ENCODE measurements at regions not wholly inside any gene's neighbourhood (a gene's known extent, or its start where the extent isn't known, plus 50 kb on each side); places are given as distances from the start of the nearest gene placed in this dataset.

DNA sequence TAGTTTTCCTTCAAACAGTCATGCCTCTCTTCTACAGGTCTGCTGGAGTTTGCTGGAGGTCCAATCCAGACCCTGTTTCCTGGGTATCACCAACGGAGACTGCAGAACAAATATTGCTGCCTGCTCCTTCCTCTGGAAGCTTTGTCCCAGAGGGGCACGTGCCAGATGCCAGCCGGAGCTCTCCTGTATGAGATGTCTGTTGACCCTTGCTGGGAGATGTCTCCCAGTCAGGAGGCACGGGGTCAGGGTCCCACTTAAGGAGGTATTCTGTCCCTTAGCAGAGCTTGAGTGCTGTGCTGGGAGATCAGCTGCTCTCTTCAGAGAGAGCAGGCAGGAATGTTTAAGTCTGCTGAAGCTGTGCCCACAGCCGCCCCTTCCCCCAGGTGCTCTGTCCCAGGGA is 666.9 kb downstream of the FRK start:
- intact Hi-C loops (cut with micrococcal nuclease) (no loop called here), in situ Hi-C loops (cut with MboI) (no loop called here)
- CTCF ChIA-PET (ENCODE audit: low intra/inter-chr PET ratio) = no interaction called here
- no peak overlapping the region for H2AFZ ChIP-seq (ENCODE audit: low read depth, low read length)
- H4K20me1 ChIP-seq (replicated peaks; ENCODE audit: control insufficient read depth, insufficient read depth, low read length) = no peaks in the 10 kb centered on the region
- POLR2A ChIA-PET = no interaction called here
- WGBS (ENCODE audit: insufficient coverage, low coverage, missing lambda C conversion rate) = 1% methylated on average over 5 of the region's 5 CpGs
- H3K9me3 ChIP-seq (replicated peaks; ENCODE audit: control insufficient read depth, insufficient read depth, low read depth, low read length) = no peaks in the 10 kb centered on the region
- no peak overlapping the region for H3K9ac ChIP-seq (ENCODE audit: insufficient read depth in 1 of 2, low read depth in 2 of 2, low read length in 2 of 2)
- H3K4me2 ChIP-seq (ENCODE audit: insufficient read depth, low read length) = no peak overlapping the region
- H3K4me1 ChIP-seq (replicated peaks in 1 of 2; ENCODE audit: control insufficient read depth in 2 of 2, insufficient read depth in 2 of 2, low read length in 2 of 2) = no peaks in the 10 kb centered on the region
- no peaks in the 10 kb centered on the region for H3K36me3 ChIP-seq (ENCODE audit: control insufficient read depth, insufficient read depth, low read length)
- H3K4me3 ChIP-seq = no peak overlapping the region
- ATAC-seq (no peak), FAIRE-seq (no peak), DNase-seq (ENCODE audit: extremely low read depth in 1 of 4, low spot score in 3 of 4) (no peak)
- H3K27me3 ChIP-seq (ENCODE audit: control insufficient read depth in 2 of 2, insufficient read depth in 2 of 2, low read length in 2 of 2) = no peaks in the 10 kb centered on the region
- H3K27ac ChIP-seq (ENCODE audit: extremely low read depth, low read depth, low read length) = no peak overlapping the region
- H3K79me2 ChIP-seq (ENCODE audit: control insufficient read depth, insufficient read depth, low read length) = no peaks in the 10 kb centered on the region
- BruUV-seq (replicated peaks) = no TSS peak
- H3K9me1 ChIP-seq (ENCODE audit: control insufficient read depth, insufficient read depth, low read length) = no peaks in the 10 kb centered on the region
- no peak for TF ChIP-seq XRCC3 (IDR thresholded peaks at IDR 0.05)
- no peak for TF ChIP-seq TSC22D4 (tag; IDR thresholded peaks at IDR 0.05)
- TF ChIP-seq, protein P1, sequence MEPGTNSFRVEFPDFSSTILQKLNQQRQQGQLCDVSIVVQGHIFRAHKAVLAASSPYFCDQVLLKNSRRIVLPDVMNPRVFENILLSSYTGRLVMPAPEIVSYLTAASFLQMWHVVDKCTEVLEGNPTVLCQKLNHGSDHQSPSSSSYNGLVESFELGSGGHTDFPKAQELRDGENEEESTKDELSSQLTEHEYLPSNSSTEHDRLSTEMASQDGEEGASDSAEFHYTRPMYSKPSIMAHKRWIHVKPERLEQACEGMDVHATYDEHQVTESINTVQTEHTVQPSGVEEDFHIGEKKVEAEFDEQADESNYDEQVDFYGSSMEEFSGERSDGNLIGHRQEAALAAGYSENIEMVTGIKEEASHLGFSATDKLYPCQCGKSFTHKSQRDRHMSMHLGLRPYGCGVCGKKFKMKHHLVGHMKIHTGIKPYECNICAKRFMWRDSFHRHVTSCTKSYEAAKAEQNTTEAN (CRISPR knock-in tag; IDR thresholded peaks at IDR 0.05) = no peak
- no peak for TF ChIP-seq MCM2 (IDR thresholded peaks at IDR 0.05; ENCODE audit: low read depth)
- TF ChIP-seq, protein P2, sequence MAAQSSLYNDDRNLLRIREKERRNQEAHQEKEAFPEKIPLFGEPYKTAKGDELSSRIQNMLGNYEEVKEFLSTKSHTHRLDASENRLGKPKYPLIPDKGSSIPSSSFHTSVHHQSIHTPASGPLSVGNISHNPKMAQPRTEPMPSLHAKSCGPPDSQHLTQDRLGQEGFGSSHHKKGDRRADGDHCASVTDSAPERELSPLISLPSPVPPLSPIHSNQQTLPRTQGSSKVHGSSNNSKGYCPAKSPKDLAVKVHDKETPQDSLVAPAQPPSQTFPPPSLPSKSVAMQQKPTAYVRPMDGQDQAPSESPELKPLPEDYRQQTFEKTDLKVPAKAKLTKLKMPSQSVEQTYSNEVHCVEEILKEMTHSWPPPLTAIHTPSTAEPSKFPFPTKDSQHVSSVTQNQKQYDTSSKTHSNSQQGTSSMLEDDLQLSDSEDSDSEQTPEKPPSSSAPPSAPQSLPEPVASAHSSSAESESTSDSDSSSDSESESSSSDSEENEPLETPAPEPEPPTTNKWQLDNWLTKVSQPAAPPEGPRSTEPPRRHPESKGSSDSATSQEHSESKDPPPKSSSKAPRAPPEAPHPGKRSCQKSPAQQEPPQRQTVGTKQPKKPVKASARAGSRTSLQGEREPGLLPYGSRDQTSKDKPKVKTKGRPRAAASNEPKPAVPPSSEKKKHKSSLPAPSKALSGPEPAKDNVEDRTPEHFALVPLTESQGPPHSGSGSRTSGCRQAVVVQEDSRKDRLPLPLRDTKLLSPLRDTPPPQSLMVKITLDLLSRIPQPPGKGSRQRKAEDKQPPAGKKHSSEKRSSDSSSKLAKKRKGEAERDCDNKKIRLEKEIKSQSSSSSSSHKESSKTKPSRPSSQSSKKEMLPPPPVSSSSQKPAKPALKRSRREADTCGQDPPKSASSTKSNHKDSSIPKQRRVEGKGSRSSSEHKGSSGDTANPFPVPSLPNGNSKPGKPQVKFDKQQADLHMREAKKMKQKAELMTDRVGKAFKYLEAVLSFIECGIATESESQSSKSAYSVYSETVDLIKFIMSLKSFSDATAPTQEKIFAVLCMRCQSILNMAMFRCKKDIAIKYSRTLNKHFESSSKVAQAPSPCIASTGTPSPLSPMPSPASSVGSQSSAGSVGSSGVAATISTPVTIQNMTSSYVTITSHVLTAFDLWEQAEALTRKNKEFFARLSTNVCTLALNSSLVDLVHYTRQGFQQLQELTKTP (IDR thresholded peaks at IDR 0.05; ENCODE audit: low read depth in 1 of 2, partially characterized antibody in 2 of 2) = no peak
- no peak for TF ChIP-seq SPI1 (IDR thresholded peaks at IDR 0.05; ENCODE audit: borderline replicate concordance, low read depth, low read length)
- TF ChIP-seq NR2C1 (IDR thresholded peaks at IDR 0.05) = no peak
- TF ChIP-seq NR2C1 (tag; IDR thresholded peaks at IDR 0.05) = no peak
- TF ChIP-seq CCAR2 (IDR thresholded peaks at IDR 0.05; ENCODE audit: low read depth, low read length) = no peak
- TF ChIP-seq ZFPM2 (CRISPR knock-in tag; IDR thresholded peaks at IDR 0.05) = no peak
- TF ChIP-seq, protein P3, sequence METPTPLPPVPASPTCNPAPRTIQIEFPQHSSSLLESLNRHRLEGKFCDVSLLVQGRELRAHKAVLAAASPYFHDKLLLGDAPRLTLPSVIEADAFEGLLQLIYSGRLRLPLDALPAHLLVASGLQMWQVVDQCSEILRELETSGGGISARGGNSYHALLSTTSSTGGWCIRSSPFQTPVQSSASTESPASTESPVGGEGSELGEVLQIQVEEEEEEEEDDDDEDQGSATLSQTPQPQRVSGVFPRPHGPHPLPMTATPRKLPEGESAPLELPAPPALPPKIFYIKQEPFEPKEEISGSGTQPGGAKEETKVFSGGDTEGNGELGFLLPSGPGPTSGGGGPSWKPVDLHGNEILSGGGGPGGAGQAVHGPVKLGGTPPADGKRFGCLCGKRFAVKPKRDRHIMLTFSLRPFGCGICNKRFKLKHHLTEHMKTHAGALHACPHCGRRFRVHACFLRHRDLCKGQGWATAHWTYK (CRISPR knock-in tag; IDR thresholded peaks at IDR 0.05) = no peak
- no peak for TF ChIP-seq GTF2F1 (IDR thresholded peaks at IDR 0.05; ENCODE audit: low read depth, low read length)
- TF ChIP-seq ZNF780A (CRISPR knock-in tag; IDR thresholded peaks at IDR 0.05) = no peak
- no peak for TF ChIP-seq TEAD4 (IDR thresholded peaks at IDR 0.05; ENCODE audit: low read length)
- TF ChIP-seq TEAD4 (CRISPR knock-in tag; IDR thresholded peaks at IDR 0.05; ENCODE audit: borderline replicate concordance) = no peak
- TF ChIP-seq, protein P4, sequence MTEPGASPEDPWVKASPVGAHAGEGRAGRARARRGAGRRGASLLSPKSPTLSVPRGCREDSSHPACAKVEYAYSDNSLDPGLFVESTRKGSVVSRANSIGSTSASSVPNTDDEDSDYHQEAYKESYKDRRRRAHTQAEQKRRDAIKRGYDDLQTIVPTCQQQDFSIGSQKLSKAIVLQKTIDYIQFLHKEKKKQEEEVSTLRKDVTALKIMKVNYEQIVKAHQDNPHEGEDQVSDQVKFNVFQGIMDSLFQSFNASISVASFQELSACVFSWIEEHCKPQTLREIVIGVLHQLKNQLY (CRISPR knock-in tag; conservative IDR thresholded peaks at IDR 0.05) = no peak
- no peak for TF ChIP-seq ZNF311 (CRISPR knock-in tag; IDR thresholded peaks at IDR 0.05)

All from K562 (cell line).